AG09309 (cell line): ENCODE measurements at regions not wholly inside any gene's neighbourhood (a gene's known extent, or its start where the extent isn't known, plus 50 kb on each side); places are given as distances from the start of the nearest gene placed in this dataset.
"Not testable (repeated sequence)": the region's sequence is repeated elsewhere in the genome, so short reads cannot be mapped to it uniquely, and the experiment has no call there.

Source experiments
- DNase-seq: peaks from one replicate; pipeline ENCODE4 v3.0.0-alpha.2; 2010; ENCODE audit warnings: low read depth
- H3K4me3 ChIP-seq: 2 replicates; pipeline ENCODE4 v1.5.1; 2011; ENCODE audit warnings: mild to moderate bottlenecking, low read depth, low read length, moderate library complexity; ENCODE audit not compliant: control insufficient read depth

DNA sequence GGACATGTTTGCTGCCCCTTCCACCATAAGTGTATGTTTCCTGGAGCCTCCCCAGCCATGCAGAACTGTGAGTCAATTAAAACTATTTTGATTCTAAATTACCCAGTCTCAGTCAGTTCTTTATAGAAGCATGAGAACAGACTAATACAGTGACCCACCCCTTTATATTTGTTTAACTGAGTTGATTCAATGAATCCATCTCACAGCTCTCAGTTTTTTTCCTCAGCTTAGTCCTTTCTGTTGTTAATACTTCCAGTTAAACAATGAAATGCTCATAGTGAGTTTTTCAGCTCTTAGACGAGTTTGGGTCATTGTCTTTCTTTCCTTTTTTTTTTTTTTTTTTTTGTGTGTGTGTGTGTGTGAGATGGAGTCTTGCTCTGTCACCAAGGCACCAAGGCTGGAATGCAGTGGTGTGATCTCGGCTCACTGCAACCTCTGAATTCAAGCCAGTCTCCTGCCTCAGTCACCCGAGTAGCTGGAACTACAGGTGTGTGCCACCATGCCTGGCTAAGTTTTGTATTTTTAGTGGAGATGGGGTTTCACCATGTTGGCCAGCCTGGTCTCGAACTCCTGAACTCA is 627.4 kb downstream of the SPATA31A7 start:
- H3K4me3 ChIP-seq, DNase-seq: not testable (repeated sequence)

GRCh38 chr9:61853624-61854259 is 663.9 kb downstream of the SPATA31A7 start:
- not testable (repeated sequence) for DNase-seq, H3K4me3 ChIP-seq

DNA sequence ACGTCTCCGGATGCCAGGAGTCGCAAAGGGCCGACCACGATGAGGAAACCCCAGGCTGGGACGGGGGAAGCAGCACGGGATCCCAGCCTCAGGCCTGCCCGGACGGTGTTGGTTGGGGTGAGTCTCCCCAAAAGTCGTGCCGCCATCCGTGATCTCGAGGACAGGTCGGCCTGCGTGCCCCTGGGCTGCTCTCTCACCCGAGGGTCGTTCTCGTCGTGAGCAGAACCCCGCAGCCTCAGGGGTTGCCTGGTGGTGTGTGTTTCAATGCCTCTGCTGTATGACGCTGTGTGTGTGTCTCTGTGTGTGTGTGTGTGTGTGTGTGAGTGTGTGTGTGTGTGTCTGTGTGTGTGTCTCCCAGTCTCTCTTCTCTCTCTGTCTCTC is 664.4 kb downstream of the SPATA31A7 start:
- DNase-seq: not testable (repeated sequence)
- H3K4me3 ChIP-seq: peak overlapping the region; percentile 19

- DNase-seq, H3K4me3 ChIP-seq: not testable (repeated sequence)
These were observed 666.4 kb downstream of the SPATA31A7 start for GRCh38 chr9:61856283-61856682.

- not testable (repeated sequence) for DNase-seq, H3K4me3 ChIP-seq
These were observed 667.1 kb downstream of the SPATA31A7 start for GRCh38 chr9:61856858-61857453.

DNA sequence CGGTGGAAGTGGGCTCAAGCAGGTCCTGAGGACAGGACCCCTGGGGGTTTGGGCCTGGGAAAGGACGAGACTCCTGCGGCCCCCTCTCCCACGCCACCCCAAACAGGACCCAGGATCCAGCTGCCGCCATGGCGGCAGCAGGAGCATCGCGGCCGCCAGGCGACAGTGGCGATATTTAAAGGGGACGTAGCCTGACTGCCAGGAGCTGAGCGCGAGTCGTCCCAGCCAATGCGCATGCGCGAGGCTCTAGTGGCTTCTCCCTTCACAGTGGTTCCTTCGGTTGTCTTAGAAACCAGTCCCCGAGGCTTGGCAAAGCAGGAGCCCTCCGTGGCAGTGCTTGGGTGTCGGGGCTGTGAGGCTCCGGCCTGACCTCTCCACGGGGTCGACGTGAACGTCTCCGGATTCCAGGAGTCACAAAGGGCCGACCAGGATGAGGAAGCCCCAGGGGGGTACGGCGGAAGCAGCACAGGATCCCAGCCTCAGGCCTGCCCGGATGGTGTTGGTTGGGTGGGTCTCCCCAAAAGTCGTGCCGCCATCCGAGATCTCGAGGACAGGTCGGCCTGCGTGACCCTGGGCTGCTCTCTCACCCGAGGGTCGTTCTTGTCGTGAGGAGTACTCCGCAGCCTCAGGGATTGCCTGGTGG is 668.0 kb downstream of the SPATA31A7 start:
- not testable (repeated sequence) for H3K4me3 ChIP-seq, DNase-seq

- not testable (repeated sequence) for DNase-seq, H3K4me3 ChIP-seq
These were observed 672.7 kb downstream of the SPATA31A7 start for GRCh38 chr9:61862431-61862971.

GRCh38 chr9:61864463-61864862 is 674.6 kb downstream of the SPATA31A7 start:
- not testable (repeated sequence) for DNase-seq, H3K4me3 ChIP-seq

DNA sequence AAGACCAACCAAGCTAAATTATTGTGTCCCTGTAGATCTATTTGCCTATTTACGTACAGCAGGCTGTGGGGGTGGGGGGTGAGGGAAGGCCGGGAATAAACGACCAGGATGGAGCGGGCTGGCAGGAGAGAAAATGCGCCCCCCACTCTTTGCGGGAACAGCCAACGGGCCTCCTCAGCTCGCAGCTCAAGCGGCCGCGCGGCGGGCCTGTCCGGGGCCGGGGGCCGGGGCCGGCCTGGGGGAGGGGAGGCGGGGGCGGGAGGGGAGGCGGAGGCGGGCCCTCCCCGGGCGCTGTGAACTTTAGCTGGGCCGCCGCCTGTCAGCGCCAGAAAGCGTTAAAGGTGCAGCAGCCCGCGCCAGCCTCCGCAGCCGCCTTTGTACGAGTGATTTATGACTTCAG is 679.1 kb downstream of the SPATA31A7 start:
- not testable (repeated sequence) for H3K4me3 ChIP-seq, DNase-seq

DNA sequence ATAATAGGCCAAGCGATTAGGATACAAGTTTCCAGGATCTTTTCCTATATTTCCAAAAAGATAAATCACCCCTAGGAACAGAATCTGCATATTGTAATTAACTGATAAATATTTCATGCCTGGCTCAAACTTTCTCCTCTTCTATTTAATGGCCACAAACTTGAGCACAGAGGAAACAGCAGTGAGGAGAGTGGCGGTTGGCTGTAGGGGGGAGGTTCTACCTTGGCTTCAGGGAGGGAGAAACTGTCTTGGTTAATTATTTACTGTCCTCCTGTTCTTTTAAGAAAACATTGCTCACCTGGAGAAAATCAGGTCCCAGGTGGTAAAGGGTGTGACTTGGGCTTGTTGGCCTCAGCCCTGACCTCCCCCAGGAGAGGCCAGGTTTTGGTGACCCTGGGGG is 682.5 kb downstream of the SPATA31A7 start:
- not testable (repeated sequence) for H3K4me3 ChIP-seq, DNase-seq
